ENCODE measurements at regions not wholly inside any gene's neighbourhood (a gene's known extent, or its start where the extent isn't known, plus 50 kb on each side); places are given as distances from the start of the nearest gene placed in this dataset.

- no peak for TF ChIP-seq ZNF274 (IDR thresholded peaks at IDR 0.05; ENCODE audit: low read depth, low read length)
- TF ChIP-seq YY1 (IDR thresholded peaks at IDR 0.05; ENCODE audit: insufficient read depth, insufficient read length): no peak
Observed at GRCh38 chr6:94735270-94735669, 842.1 kb upstream of the MANEA start.

Measured in NT2/D1 (cell line).